Stimulated activated CD8-positive, alpha-beta memory T cell treated with anti-CD3 and anti-CD28 coated beads, Interleukin-4, amount 100 ng/mL, for 1 hour (primary cell): ENCODE measurements at regions not wholly inside any gene's neighbourhood (a gene's known extent, or its start where the extent isn't known, plus 50 kb on each side); places are given as distances from the start of the nearest gene placed in this dataset.

Experiments used
- DNase-seq, 2 donors: peaks; one replicate each; pipeline ENCODE4 v3.0.0-alpha.2; 2020; ENCODE audit warnings: low read depth in 2 of 2, low spot score in 1 of 2

DNA sequence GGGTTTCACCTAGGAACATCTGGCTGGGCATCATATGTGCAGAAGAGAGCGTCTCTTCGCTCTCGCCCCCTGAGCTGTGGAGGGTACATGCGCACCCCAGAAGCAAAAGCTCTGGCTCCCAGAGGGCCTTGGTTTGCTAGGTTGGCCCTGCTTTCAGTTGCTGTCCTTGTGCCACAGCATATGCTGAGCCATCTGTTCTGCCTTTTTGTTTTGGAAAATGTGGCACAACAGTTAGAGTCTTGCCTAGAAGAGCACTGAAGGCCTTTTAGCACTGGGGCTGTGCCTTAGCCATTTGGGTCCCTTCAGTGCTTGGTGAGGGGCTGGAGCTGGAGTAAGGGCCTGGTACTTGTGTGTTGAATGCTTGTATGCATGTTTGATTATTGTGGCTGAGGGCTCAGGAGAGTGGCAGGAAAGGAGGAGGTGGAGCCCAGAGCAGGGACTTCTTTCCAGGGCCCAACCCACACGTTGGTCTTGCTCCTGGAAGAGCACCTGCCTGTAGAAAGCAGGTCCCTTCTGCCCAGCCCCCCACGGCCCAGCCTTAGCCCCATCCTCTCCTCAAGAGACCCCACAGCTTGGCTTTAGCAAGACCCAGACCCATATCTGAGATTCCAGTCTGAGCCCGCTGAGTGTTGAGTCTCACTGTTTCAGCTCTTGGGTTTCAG lies 113.7 kb downstream of the SLC25A47 start:
- DNase-seq, result no peak

DNA sequence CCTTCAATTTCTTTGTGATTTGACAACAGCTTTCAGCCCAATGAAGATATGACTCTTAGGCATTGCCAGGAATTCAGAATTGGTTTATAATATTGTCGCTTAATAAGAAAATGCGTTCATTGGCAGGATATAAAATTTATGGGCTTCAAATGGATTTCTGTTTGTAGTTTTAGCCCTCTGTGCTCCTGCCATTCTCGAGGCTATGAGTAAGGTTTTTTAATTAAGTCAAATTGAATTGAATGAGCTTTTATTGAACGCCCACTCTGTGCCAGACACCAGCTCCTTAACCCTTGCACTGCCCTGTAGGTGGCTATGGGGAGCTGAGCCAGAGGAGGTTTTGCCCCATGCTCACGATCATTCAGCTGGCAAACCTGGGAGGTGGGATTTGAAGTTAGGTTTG lies 115.1 kb downstream of the SLC25A47 start:
- DNase-seq, result no peak

DNA sequence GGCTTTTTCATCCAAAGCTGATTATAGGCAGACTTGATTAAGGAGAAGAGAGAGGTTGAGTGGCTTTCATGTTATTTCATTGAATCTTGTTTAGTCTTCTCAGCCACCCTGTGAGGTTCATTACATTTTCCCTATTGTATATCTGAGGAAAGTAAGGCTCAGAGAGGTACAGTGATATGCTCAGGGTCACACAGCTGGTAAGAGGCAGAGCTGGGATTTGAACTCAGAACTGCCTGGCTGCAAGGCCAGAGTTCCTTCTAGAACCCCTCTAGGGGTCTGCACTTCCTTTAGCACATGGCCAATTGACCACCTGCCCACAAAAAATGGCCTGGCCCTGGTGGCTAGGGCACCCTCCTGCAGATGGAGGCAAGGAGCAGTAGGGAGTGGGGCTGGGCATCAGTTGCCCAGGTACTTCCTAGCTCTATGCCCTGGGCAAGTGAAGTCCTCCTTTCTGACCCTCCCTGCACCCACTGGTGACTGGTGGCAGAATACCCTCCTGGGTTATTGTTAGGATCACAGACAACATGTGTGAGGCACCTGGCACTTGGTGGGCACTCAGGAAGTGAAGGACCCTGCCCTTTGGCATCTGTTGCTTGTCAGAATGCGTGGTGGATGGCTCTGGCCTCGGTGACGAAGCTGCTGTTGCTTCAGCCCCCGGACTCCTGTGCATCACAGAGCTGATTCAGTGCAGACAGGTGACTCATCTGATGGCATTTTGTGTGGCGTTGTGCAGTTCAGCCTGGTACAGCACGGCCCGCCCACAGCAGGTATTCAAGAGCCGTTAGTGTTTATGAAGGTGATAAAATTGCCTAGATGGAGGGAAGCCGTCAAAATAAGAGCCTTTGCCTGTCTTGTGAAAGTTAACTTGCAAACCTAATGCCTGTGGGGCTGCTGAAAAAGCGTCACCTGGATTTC lies 115.8 kb downstream of the SLC25A47 start:
- no peak for DNase-seq

DNA sequence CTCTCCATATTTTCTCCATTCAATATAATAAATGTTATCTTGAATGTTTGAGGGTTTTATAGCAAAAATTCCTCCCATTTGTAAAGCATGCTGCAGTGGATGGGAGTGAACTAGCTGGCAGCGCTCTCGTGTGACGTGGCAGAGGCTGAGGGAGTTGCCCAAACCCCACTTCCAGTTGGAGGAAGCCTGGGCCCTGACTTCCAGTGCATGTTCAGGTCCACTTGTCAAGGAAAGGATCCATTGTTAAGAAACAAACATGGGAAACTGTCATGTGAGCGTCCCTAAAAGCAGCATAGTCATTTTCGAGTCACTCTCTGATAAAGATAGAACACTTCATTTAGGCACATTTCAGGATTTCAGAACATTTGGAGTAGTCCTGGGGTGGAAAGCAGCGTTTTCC lies 116.6 kb downstream of the SLC25A47 start:
- no peak for DNase-seq

DNA sequence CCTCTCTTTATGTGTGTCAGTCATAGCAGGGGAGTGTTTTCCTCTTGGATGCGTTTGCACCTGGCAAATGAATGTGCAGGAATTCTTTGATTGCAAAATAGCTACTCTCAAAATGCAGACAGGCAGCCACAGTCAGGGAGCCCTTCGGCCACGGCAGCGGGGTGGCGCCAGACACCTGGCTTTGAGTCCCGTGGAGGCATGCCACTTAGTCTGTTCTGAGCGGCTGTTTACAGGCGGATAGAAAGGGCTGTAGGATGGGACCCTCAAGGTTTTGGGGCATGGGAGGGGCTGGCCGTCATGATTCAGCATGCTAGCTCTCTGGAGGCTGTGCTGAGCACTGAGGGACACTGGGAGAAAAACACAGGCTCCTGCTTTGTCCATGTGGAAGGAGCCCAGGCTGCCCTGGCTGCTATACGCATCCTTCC lies 117.1 kb downstream of the SLC25A47 start:
- no peak for DNase-seq

DNA sequence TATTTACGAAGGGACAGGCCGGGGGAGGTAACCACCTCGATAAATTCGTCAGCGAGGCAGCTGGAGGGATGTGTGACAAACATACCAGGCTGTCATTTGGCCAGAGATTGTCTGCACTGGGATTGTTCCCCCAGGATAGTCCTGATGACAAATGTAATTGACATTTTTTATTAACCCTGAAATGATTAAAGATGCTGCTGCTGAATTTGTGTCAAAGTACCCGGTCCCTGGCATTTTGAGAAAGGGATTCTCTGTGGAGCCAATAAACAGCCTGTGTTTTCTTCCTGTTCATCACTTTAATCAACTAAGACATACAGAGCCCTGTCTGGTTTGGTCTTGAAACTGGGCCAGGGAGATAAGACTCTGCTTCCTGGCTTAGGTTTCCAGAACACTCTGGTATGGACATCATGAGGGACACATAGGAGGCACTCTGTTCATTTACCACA lies 117.6 kb downstream of the SLC25A47 start:
- DNase-seq, result no peak

DNA sequence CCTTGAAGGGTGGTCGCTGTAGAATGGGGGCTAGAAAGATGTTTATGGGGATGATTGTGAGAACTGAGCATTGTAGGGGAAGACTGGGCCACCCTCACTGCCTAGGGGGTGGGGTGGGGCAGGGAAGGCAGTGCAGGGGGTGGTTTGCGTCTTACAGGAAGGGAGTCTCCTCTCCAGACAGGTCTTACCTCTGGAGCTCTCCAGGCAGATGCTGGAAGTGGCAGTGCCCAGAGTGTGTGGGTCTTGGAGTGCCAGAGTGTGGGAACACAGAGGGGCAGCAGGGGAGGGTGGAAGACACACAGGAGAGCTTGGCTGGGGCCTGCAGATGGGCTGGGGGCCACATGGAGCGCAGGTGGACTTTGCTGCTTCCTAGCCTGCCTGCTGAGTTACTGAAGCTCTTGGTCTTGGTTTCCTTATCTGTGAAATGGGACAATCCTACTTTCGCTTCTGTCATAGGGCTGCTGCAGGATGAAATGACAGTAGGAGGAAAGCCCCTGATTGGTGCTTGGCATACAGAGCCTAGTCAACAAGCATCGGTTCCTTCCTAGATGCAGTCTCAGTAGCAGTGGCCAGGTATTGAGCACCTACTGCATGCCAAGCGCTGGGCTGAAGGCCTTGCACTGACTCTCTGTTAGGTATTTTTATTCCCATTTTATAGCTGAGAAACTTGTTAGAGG lies 118.3 kb downstream of the SLC25A47 start:
- DNase-seq, result no peak

DNA sequence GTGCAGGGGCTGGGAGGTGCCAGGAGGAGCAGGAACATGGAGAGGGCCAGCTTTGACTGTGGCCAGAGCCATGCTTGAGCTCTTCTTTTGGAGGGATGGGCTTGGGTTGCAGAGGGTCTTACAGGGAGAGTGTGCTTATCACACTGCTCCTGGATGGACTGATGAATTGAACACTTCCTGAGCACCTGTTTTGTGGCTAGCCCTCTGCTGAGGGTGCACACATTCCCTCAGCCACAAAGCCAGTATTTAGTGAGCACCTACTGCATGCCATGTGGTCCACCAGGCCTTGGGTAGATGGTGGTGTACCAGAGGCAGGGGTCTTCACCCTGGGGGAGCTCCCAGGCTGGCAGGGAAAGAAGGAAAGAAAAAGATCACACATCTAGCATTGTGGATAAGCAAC lies 118.9 kb downstream of the SLC25A47 start:
- no peak for DNase-seq

DNA sequence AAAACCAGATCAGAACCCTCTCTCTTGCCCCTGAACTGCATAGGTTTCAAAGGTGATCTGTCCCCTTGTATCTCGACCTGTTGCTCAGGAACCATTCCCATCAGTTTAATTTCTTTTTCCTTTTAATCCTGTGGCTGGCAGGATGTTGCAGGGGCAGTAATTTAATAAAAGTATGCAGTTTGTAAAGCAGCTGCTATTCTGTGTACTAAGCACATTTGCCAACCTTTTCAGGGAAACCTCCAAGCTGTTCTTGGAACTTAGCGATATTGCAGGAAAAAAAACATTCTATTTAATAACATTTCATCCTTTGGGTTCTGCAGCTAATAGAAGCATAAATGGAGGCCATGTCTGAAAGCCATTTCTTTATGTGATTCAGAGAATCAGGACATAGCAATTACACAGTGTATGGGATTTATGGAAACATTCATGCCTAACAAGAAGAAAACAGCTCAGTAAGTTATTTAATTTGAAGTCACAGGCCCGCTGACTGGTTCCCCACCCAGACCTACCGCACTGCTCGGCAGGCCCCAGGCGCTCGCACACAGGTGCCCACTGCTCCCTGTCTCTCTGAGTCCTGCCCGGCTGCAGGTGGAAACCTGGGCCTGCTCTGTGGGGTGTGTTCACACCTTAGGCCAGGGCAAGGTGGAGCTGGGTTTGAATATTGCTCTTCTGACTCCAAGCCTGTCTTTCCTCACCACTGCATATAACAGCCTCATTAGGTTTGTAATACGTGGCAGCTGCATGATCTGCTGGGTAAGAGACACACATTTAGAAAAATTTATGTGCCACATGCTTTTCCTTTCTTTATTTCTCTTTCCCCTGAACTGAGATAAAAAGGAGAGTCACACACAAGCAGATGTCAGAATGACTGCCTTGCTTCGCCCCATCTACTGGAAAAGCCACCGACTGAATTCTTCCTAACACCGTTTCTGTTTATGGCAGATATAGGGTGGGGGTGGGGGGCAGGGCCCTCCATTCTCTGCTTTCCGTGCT lies 119.7 kb downstream of the SLC25A47 start:
- no peak for DNase-seq

DNA sequence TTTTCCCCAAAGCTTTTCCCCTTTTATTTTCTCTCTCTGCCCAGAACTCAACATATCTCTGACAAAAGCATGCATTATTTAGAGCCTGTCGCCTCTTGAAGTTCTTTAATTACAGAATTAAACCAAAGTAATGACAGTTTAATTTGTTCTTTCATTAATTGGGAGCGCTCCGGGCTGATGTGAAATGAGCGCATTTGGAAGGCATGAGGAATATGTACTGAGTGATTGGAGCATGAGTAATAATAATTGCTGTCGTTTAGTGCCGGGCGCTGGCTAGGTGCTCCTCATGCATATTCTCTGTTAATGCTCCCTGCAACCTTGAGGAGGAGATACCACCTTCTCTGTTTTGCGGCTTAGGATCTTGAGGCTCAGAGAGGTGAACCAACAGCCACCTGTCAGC lies 120.5 kb downstream of the SLC25A47 start:
- no peak for DNase-seq

DNA sequence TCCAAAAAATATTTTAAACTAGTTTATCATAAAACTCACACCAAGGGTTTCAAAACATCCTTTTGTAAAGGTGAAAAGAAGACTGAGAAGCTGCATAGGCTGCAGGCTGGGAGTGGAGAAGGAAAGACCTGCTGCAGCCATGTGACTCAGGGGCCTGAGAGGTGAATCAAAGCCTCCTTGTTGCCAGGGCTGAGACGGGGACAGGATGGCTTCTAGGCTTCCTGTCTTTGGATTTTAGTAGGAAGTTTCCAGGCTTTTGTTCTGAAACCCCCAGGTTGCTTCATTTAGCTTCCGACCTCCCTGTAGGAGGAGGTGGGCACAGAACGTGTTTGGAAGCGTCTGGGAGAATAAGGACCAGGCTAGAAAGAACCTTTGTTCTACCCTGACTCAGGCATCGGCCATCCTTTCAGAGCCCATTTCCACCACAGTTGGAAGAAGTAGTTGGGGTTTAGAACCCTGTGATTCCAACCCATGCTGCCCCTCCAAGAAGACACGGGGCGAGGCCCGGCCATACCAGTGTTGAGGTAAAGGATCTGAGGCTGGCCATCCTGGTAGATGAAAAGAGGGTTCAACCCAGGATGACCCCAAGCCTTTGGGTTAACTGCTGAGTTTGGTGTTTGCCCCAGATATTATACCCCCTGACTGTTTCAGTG lies 122.4 kb downstream of the SLC25A47 start:
- DNase-seq, result no peak

DNA sequence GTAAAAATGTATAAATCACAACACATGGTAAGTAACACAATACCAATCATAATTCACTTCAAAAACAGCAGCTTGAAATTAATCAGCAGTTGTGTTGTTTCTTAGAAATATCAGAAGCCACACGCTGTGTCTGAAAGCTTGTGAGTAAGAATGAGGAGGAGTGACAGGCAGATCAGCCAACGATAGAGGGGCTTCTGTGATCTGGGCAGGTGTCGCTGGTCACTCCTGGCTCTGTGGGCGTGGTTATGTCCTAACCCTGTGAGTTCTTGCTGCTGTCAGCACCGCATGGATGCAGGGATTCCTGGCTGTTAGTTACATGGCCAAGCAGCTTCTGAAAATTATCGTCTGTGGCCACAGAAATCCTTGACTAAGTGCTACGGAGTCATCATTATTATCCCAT lies 123.4 kb downstream of the SLC25A47 start:
- DNase-seq, result no peak

DNA sequence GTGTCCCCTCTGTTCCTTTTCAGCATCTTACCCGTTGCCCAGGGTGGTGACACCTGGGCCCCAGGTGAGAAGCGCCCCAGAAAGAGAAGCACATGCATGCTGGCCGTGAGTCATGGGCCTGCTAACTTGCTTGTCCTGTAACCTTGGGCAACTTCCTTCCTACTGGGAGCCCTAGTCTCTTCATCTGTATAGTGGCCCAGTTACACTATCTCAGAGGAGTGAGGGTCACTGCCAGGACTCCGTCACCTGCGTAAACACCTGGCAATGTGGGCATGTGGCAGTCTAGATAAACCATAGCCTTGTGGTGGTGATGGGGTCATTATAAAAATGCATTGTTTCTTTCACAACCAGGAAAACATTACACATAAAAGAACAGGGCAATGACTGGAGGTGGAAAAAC lies 125.2 kb downstream of the SLC25A47 start:
- no peak for DNase-seq

DNA sequence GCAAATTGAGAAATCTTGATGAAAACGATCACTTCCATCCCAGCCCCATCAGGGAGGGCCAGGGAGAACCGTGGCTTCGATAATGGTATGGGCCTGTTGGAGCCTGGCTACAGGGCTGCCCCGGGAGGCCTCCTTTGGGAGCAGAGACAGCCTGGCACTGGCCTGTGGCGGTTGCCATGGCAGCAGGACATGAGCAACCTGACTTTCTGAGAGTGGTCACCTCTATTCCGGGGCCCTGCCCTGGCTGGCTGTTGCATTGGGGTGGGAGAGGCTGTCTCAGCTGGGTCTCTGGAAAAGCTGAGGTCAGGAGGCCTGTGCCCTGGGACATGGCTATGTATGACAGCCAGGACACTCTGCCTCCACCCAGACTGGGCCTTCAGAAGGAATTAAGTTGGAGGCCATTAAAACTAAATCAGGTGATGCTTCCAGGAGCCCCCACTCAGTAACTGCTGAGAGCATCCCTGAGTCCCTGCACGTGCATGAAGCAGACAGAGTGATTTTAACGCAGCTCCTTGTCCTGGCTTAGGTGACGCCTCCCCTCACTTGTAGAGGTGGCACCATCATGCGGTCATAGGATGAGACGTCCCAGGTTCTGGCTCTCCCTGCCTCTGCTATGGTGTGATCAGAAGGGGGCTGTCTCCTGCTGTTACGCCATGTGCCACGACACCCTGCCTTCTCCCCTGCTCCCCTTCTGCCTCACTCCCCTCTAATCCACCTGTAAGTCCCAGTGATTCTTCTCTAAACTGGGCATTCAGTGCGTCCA lies 126.3 kb downstream of the SLC25A47 start:
- no peak for DNase-seq

DNA sequence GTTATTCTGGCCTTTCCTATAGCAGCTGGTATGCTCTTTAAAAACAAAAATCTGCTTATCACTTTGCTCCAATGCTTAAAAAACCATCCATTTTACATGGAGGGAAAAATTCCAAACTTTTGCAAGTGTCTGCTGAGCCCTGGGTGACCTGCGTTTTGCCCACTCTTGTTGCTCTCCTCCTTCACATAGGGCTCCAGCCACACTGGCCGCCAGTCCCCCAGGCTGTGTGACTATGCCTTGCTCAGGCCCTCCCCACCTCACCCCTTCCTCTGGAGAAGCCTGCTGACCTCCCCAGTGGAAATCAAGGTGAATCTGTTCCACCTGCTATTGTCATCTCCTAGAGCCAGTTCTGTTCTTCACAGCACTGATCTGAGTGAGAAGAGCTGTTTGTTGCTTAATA lies 126.9 kb downstream of the SLC25A47 start:
- no peak for DNase-seq

DNA sequence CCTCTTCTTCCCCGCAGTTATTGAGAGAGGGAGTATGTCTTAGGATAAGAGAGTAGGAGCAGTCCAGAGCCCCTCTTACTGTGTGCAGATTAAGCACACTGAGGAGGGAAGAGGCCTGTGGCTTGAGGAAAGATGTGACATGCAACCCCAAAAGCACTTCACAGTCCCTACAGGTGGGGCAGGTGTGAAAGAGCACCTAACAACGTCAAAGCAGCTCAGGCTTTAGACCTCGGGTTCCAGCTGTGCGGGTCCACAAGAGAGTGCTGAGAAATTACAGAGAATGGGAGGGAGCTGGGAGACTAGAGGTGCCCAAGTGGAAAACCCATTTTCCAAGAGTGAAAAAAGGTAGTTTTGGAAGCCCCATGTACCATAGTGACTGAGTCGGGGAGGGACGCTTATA lies 127.6 kb downstream of the SLC25A47 start:
- no peak for DNase-seq

DNA sequence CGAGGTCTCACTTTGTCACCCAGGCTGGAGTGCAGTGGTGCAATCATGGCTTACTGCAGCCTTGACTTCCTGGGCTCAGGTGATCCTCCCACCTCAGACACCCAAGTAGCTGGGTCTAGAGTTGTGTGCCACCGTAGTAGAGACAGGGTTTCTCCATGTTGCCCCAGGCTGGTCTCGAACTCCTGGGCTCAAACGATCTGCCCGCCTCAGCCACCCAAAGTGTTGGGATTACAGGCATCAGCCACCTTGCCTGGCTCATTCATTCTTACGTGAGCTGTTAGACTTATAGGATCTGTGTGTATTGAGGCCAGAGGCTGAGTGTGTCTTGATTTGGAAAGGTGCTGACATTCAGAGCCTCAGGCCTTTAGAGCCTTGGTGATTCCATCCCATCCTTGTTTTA lies 128.1 kb downstream of the SLC25A47 start:
- DNase-seq, result no peak

DNA sequence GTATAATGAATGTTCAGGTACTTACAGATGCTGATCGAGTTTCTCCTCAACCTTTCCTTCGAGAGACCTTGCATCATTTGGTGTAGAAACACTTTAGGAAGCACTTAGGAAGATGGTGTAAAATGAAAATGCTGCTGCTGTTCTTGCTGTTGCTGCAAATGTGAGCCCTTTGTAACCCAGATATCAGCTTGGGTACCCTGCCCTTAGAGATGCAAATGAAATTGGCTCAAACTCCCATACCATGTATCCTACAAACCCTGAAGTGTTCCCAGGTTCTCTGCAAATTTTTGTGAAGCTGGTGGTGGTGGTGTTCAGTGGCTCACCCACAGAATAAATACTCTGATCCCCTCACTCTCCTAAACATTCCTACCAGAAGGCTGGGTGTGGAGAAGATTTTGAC lies 130.8 kb downstream of the SLC25A47 start:
- no peak for DNase-seq

DNA sequence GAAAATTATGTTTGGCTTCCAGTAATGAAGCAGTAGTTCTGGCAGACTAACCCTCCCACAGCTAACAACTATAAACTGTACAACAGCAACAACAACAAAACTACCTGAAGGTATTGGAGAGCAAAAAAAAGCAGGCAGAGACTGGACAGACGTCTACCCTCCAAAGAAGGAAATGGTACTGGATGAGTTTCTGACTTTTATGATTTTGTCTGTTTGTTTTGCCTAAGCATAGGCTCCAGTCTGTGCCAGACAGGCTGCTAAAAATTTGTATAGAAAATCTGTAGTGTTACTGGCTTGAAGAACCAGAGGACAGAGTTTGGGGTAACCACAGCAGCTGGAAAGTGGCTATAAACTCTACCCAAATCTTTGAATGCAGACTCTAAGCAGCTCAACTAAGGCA lies 131.3 kb downstream of the SLC25A47 start:
- no peak for DNase-seq

DNA sequence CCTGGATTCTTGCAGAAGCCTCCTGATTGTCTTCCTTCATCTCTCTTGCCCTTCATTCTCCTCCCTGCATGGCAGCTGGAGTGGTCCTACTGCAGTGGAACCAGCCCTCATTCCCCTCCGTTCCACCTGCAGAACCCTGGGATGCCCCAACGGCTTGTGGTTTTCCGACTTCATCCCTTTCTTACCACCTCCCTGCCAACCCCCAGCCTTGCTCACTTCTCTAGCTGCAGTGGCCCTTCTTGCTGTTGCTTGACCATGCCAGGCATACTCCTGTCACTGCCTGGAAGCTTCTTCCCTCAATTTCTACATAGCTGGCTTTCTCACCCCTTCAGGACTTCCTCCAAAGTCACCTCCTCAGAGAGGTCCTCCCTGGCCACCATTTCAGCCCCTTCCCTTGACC lies 123.3 kb downstream of the BEGAIN start:
- DNase-seq, result no peak
